ENCODE measurements at regions not wholly inside any gene's neighbourhood (a gene's known extent, or its start where the extent isn't known, plus 50 kb on each side); places are given as distances from the start of the nearest gene placed in this dataset.

- peaks cover 3% of the 10 kb centered on the region for H3K27me3 ChIP-seq (ENCODE audit: control insufficient read depth, insufficient read depth, low read length)
- intact Hi-C loops (cut with DNase I), result no loop called here
- no peaks in the 10 kb centered on the region for H3K9me3 ChIP-seq (ENCODE audit: control insufficient read depth in 2 of 3, insufficient read depth in 1 of 3, low read length in 3 of 3)
- no peak overlapping the region for H3K27ac ChIP-seq (ENCODE audit: low read depth in 2 of 2, low read length in 2 of 2)
- no peak overlapping the region for H3K9ac ChIP-seq (ENCODE audit: low read length in 3 of 3)
- FAIRE-seq (no peak), DNase-seq (peak in 1 of 5 donors; percentile 45)
- H3K4me3 ChIP-seq (ENCODE audit: low read length in 3 of 3), result no peak overlapping the region
- H3K4me1 ChIP-seq (ENCODE audit: control insufficient read depth in 2 of 3, insufficient read depth in 2 of 3, low read depth in 1 of 3, low read length in 3 of 3), result peaks cover 0 to 12% (median 8%) of the 10 kb centered on the region in 3 donors
- H3K36me3 ChIP-seq (ENCODE audit: control insufficient read depth in 2 of 3, insufficient read depth in 3 of 3, low read length in 3 of 3), result no peaks in the 10 kb centered on the region
- TF ChIP-seq, protein P1, sequence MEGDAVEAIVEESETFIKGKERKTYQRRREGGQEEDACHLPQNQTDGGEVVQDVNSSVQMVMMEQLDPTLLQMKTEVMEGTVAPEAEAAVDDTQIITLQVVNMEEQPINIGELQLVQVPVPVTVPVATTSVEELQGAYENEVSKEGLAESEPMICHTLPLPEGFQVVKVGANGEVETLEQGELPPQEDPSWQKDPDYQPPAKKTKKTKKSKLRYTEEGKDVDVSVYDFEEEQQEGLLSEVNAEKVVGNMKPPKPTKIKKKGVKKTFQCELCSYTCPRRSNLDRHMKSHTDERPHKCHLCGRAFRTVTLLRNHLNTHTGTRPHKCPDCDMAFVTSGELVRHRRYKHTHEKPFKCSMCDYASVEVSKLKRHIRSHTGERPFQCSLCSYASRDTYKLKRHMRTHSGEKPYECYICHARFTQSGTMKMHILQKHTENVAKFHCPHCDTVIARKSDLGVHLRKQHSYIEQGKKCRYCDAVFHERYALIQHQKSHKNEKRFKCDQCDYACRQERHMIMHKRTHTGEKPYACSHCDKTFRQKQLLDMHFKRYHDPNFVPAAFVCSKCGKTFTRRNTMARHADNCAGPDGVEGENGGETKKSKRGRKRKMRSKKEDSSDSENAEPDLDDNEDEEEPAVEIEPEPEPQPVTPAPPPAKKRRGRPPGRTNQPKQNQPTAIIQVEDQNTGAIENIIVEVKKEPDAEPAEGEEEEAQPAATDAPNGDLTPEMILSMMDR (IDR thresholded peaks at IDR 0.05; ENCODE audit: borderline replicate concordance, extremely low read depth, insufficient read depth), result no peak
These were observed 68.8 kb upstream of the BCOR start for GRCh38 chrX:40166582-40166981.

- Histone ChIP-seq H3K27ac (ENCODE audit: low read depth in 2 of 2, low read length in 2 of 2) (no peak overlapping the region), H3K4me3 (ENCODE audit: low read length in 3 of 3) (no peak overlapping the region), H3K36me3 (ENCODE audit: control insufficient read depth in 2 of 3, insufficient read depth in 3 of 3, low read length in 3 of 3) (no peaks in the 10 kb centered on the region), H3K9ac (ENCODE audit: low read length in 3 of 3) (no peak overlapping the region), H3K27me3 (ENCODE audit: control insufficient read depth, insufficient read depth, low read length) (peaks cover 3% of the 10 kb centered on the region), H3K9me3 (ENCODE audit: control insufficient read depth in 2 of 3, insufficient read depth in 1 of 3, low read length in 3 of 3) (no peaks in the 10 kb centered on the region), H3K4me1 (ENCODE audit: control insufficient read depth in 2 of 3, insufficient read depth in 2 of 3, low read depth in 1 of 3, low read length in 3 of 3) (peaks cover 0 to 10% (median 8%) of the 10 kb centered on the region in 3 donors)
- no peak for FAIRE-seq
- TF ChIP-seq, protein P1 (IDR thresholded peaks at IDR 0.05; ENCODE audit: borderline replicate concordance, extremely low read depth, insufficient read depth), result no peak
- intact Hi-C loops (cut with DNase I), result no loop called here
- peak in 1 of 5 donors; percentile 12 for DNase-seq
These were observed 68.1 kb upstream of the BCOR start for GRCh38 chrX:40165861-40166260.

DNA sequence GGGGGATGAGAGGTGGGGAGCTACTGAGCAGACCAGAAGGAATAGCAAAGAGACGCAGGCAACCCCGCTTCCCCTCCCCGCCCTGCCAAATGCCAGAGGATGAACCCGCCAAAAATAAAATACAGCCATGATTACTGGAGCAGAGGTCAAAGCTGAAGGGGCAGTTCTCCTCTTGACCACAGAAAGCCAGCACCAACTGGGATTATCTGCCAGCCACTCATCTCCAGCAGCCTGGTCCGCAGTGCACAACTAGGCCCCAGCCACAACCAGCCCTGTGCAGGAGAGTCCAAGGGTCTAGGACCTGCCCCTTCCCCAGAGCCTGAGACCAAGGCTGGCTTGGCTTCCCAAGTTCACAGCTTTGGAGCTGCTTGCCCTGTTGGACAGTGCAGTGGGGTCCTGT, 67.4 kb upstream of the BCOR start:
- H3K9me3 ChIP-seq (ENCODE audit: control insufficient read depth in 2 of 3, insufficient read depth in 1 of 3, low read length in 3 of 3), result no peaks in the 10 kb centered on the region
- no peak overlapping the region for H3K9ac ChIP-seq (ENCODE audit: low read length in 3 of 3)
- DNase-seq (peak in 1 of 5 donors; percentile 29), FAIRE-seq (no peak)
- H3K36me3 ChIP-seq (ENCODE audit: control insufficient read depth in 2 of 3, insufficient read depth in 3 of 3, low read length in 3 of 3), result no peaks in the 10 kb centered on the region
- H3K4me3 ChIP-seq (ENCODE audit: low read length in 3 of 3), result no peak overlapping the region
- peaks cover 3% of the 10 kb centered on the region for H3K27me3 ChIP-seq (ENCODE audit: control insufficient read depth, insufficient read depth, low read length)
- no peak overlapping the region for H3K27ac ChIP-seq (ENCODE audit: low read depth in 2 of 2, low read length in 2 of 2)
- H3K4me1 ChIP-seq (ENCODE audit: control insufficient read depth in 2 of 3, insufficient read depth in 2 of 3, low read depth in 1 of 3, low read length in 3 of 3), result peaks cover 0 to 10% (median 8%) of the 10 kb centered on the region in 3 donors
- TF ChIP-seq, protein P1 (IDR thresholded peaks at IDR 0.05; ENCODE audit: borderline replicate concordance, extremely low read depth, insufficient read depth), result no peak
- intact Hi-C loops (cut with DNase I), result no loop called here

DNA sequence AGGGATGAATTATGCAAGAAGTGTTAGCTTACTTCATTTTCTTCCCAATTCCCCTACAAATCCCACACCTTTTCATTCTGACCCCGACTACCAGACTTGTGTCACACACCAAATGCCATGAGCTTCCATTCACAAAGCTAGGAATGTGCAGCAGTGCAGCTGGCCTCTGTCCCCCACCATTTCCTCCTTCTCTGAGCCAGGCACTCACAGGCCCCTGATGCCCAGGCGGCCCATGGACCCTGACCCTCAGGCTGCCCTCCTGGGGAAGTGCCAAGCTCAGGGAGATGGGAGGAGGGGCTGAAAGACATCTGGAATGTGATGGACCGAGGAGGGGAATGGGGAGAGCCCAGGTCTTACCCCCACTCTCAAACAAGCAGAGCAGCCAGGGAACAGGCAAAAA, 67.0 kb upstream of the BCOR start:
- peak in 1 of 5 donors; percentile 46 for DNase-seq
- no peak overlapping the region for H3K4me3 ChIP-seq (ENCODE audit: low read length in 3 of 3)
- no peak overlapping the region for H3K9ac ChIP-seq (ENCODE audit: low read length in 3 of 3)
- no peaks in the 10 kb centered on the region for H3K9me3 ChIP-seq (ENCODE audit: control insufficient read depth in 2 of 3, insufficient read depth in 1 of 3, low read length in 3 of 3)
- H3K27me3 ChIP-seq (ENCODE audit: control insufficient read depth, insufficient read depth, low read length), result peaks cover 3% of the 10 kb centered on the region
- peak overlapping the region in 1 of 2 donors; percentile 43 for H3K27ac ChIP-seq (ENCODE audit: low read depth in 2 of 2, low read length in 2 of 2)
- intact Hi-C loops (cut with DNase I), result no loop called here
- TF ChIP-seq, protein P1 (IDR thresholded peaks at IDR 0.05; ENCODE audit: borderline replicate concordance, extremely low read depth, insufficient read depth), result no peak
- no peaks in the 10 kb centered on the region for H3K36me3 ChIP-seq (ENCODE audit: control insufficient read depth in 2 of 3, insufficient read depth in 3 of 3, low read length in 3 of 3)
- no peak for FAIRE-seq
- H3K4me1 ChIP-seq (ENCODE audit: control insufficient read depth in 2 of 3, insufficient read depth in 2 of 3, low read depth in 1 of 3, low read length in 3 of 3), result peaks cover 0 to 10% (median 8%) of the 10 kb centered on the region in 3 donors

All from kidney (tissue), 13 donors.